ENCODE measurements at regions not wholly inside any gene's neighbourhood (a gene's known extent, or its start where the extent isn't known, plus 50 kb on each side); places are given as distances from the start of the nearest gene placed in this dataset.

DNA sequence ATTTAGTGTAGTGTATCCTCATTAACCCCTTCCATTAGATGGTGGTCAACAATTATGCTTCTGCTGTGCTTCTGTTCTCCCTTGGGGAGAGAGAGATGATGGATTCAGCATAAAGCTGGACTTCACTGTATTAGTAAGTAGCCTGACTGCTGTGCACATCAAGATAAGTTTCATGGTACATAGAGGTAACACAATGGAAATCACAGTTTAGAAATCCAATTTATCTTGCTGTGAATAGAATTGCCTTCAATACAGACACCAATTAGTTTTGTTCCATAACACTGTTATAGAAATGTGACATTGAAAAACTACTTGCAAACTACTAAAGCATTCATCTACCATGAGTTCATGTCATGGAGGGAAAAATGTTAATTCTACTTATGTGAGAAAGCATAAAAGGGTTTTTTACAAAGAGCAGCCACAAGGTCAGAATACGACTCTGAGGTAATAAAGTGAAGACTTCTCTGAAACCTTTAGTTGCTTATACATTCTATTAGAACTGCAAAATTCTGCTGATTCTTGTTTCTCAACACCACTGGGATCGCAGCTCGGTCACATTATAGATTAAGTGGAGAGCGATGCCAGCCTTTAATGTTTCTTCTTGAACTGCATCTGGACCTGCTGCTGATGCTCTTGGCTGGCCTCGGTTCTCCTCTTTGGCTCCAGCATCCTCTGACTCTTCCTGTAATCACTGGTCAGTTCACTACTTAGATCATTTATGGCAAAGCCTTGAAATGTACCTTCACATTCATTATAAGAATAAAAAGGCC, 190.8 kb downstream of the ATP23 start:
- no TSS peak for BruUV-seq (replicated peaks)
- no peaks in the 10 kb centered on the region for H3K27me3 ChIP-seq (ENCODE audit: low read length)
- no peaks in the 10 kb centered on the region for H3K9me2 ChIP-seq (replicated peaks; ENCODE audit: low read length)
- no peaks in the 10 kb centered on the region for H3K79me2 ChIP-seq (ENCODE audit: low read length)
- no peaks in the 10 kb centered on the region for H3K9me3 ChIP-seq (ENCODE audit: low read length)
- POLR2A ChIA-PET (ENCODE audit: unreplicated experiment) = no interaction called here
- no peaks in the 10 kb centered on the region for H3K36me3 ChIP-seq (ENCODE audit: low read depth, low read length)
- H2AFZ ChIP-seq (ENCODE audit: low read length) = no peak overlapping the region
- no peaks in the 10 kb centered on the region for H4K20me1 ChIP-seq (ENCODE audit: low read length)
- H3K4me1 ChIP-seq (ENCODE audit: insufficient read depth, low read length) = no peaks in the 10 kb centered on the region
- H3K9ac ChIP-seq (ENCODE audit: low read length) = no peak overlapping the region
- ATAC-seq (no peak), DNase-seq (no peak)
- intact Hi-C loops (cut with micrococcal nuclease) = no loop called here
- H3F3A ChIP-seq (ENCODE audit: low read length, unreplicated experiment) = no peaks in the 10 kb centered on the region
- TF ChIP-seq EZH2phosphoT487 (IDR thresholded peaks at IDR 0.05; ENCODE audit: borderline replicate concordance, low read length) = no peak
- TF ChIP-seq EZH2 (IDR thresholded peaks at IDR 0.05; ENCODE audit: low read length, unreplicated experiment) = no peak
- TF ChIP-seq, protein P1, sequence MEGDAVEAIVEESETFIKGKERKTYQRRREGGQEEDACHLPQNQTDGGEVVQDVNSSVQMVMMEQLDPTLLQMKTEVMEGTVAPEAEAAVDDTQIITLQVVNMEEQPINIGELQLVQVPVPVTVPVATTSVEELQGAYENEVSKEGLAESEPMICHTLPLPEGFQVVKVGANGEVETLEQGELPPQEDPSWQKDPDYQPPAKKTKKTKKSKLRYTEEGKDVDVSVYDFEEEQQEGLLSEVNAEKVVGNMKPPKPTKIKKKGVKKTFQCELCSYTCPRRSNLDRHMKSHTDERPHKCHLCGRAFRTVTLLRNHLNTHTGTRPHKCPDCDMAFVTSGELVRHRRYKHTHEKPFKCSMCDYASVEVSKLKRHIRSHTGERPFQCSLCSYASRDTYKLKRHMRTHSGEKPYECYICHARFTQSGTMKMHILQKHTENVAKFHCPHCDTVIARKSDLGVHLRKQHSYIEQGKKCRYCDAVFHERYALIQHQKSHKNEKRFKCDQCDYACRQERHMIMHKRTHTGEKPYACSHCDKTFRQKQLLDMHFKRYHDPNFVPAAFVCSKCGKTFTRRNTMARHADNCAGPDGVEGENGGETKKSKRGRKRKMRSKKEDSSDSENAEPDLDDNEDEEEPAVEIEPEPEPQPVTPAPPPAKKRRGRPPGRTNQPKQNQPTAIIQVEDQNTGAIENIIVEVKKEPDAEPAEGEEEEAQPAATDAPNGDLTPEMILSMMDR (conservative IDR thresholded peaks at IDR 0.05; ENCODE audit: low read depth, low read length) = no peak
- no peak overlapping the region for H3K27ac ChIP-seq (ENCODE audit: low read length)
- no peak overlapping the region for H3K4me2 ChIP-seq (ENCODE audit: low read length)
- CTCF ChIA-PET = no interaction called here
- no peak overlapping the region for H3K4me3 ChIP-seq (ENCODE audit: low read length)

DNA sequence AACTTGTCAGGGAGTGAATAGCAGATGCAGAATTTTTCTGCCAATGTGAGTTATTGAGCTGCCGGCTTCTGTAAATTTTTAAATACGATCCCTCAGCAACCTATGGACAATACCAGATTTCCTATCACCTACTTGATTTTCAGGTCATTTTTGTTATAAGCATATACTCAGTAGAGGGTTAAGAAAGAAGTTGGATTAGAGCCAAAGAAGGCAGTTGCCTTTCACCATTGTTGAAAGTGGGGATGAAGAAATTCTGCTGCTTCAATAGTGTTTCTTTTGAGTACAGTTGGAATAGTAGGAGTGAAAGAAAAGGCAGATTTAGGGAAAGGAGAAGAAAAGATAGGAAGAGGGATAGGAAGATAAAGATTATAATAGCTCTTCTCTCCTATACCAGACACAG, 197.1 kb downstream of the ATP23 start:
- TF ChIP-seq, protein P1 (conservative IDR thresholded peaks at IDR 0.05; ENCODE audit: low read depth, low read length) = no peak
- TF ChIP-seq EZH2 (IDR thresholded peaks at IDR 0.05; ENCODE audit: low read length, unreplicated experiment) = no peak
- TF ChIP-seq EZH2phosphoT487 (IDR thresholded peaks at IDR 0.05; ENCODE audit: borderline replicate concordance, low read length) = no peak
- H3K27me3 ChIP-seq (ENCODE audit: low read length) = no peaks in the 10 kb centered on the region
- no peaks in the 10 kb centered on the region for H3K36me3 ChIP-seq (ENCODE audit: low read depth, low read length)
- H4K20me1 ChIP-seq (ENCODE audit: low read length) = no peaks in the 10 kb centered on the region
- H3K79me2 ChIP-seq (ENCODE audit: low read length) = no peaks in the 10 kb centered on the region
- no TSS peak for BruUV-seq (replicated peaks)
- CTCF ChIA-PET = no interaction called here
- no peaks in the 10 kb centered on the region for H3F3A ChIP-seq (ENCODE audit: low read length, unreplicated experiment)
- H3K9me3 ChIP-seq (ENCODE audit: low read length) = no peaks in the 10 kb centered on the region
- no peak overlapping the region for H3K4me3 ChIP-seq (ENCODE audit: low read length)
- DNase-seq (no peak), ATAC-seq (no peak)
- H2AFZ ChIP-seq (ENCODE audit: low read length) = no peak overlapping the region
- no peaks in the 10 kb centered on the region for H3K9me2 ChIP-seq (replicated peaks; ENCODE audit: low read length)
- POLR2A ChIA-PET (ENCODE audit: unreplicated experiment) = no interaction called here
- H3K27ac ChIP-seq (ENCODE audit: low read length) = no peak overlapping the region
- H3K4me2 ChIP-seq (ENCODE audit: low read length) = no peak overlapping the region
- intact Hi-C loops (cut with micrococcal nuclease) = no loop called here
- no peak overlapping the region for H3K9ac ChIP-seq (ENCODE audit: low read length)
- H3K4me1 ChIP-seq (ENCODE audit: insufficient read depth, low read length) = no peaks in the 10 kb centered on the region

DNA sequence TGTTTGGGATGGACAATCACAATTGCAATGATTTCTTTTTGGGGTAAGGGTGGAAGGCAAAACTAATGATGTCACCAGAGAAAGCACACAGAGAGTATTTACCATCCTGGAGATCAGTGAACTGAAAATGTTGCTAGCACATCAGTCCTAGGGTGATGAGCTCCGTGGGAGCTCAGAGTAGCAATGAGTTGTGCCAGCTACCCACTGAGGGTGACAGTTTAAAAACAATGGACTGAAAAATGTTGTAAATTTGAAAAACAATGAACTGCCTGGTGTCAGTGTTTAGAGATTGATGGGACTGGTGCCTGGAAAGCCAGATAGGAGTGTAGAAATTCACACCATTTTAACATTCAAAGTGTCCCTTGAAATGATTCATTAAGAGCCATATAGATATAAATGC, 198.5 kb downstream of the ATP23 start:
- H3K9me3 ChIP-seq (ENCODE audit: low read length) = no peaks in the 10 kb centered on the region
- H3K27me3 ChIP-seq (ENCODE audit: low read length) = no peaks in the 10 kb centered on the region
- TF ChIP-seq EZH2phosphoT487 (IDR thresholded peaks at IDR 0.05; ENCODE audit: borderline replicate concordance, low read length) = no peak
- TF ChIP-seq, protein P1 (conservative IDR thresholded peaks at IDR 0.05; ENCODE audit: low read depth, low read length) = no peak
- TF ChIP-seq EZH2 (IDR thresholded peaks at IDR 0.05; ENCODE audit: low read length, unreplicated experiment) = no peak
- H3K9ac ChIP-seq (ENCODE audit: low read length) = no peak overlapping the region
- ChIA-PET POLR2A (ENCODE audit: unreplicated experiment) (no interaction called here), CTCF (no interaction called here)
- DNase-seq = no peak
- H3F3A ChIP-seq (ENCODE audit: low read length, unreplicated experiment) = no peaks in the 10 kb centered on the region
- ATAC-seq = no peak
- H3K9me2 ChIP-seq (replicated peaks; ENCODE audit: low read length) = no peaks in the 10 kb centered on the region
- no peaks in the 10 kb centered on the region for H3K36me3 ChIP-seq (ENCODE audit: low read depth, low read length)
- intact Hi-C loops (cut with micrococcal nuclease) = no loop called here
- H3K4me3 ChIP-seq (ENCODE audit: low read length) = no peak overlapping the region
- no peaks in the 10 kb centered on the region for H3K79me2 ChIP-seq (ENCODE audit: low read length)
- H3K4me1 ChIP-seq (ENCODE audit: insufficient read depth, low read length) = no peaks in the 10 kb centered on the region
- H3K4me2 ChIP-seq (ENCODE audit: low read length) = no peak overlapping the region
- no peaks in the 10 kb centered on the region for H4K20me1 ChIP-seq (ENCODE audit: low read length)
- no TSS peak for BruUV-seq (replicated peaks)
- H2AFZ ChIP-seq (ENCODE audit: low read length) = no peak overlapping the region
- no peak overlapping the region for H3K27ac ChIP-seq (ENCODE audit: low read length)
